HG02763 (cell line): ENCODE measurements at regions not wholly inside any gene's neighbourhood (a gene's known extent, or its start where the extent isn't known, plus 50 kb on each side); places are given as distances from the start of the nearest gene placed in this dataset.

Experiments
- ATAC-seq: cut with Tn5 transposase; IDR thresholded peaks from one replicate; pipeline ENCODE4 v1.9.1; 2021; ENCODE audit warnings: mild to moderate bottlenecking, moderate library complexity; ENCODE audit not compliant: unreplicated experiment

DNA sequence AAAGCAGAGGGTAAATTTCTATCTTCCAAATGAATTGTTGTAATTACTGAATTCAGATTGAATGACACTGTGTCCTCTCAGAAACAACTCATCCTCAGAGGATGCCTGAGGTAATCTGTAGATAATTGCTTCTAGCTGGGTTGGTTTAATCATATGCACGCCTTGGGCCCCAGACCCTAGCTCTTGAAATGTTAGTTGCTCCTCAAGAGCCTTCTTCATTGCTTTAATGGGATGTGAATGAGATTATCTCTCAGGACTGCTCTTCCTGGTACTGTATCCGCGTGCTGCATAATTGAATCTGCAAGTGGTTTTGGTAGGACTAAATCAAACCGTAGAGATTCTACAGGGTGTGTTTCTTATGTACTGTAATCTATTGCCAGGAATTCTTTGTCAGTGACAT is 569.3 kb upstream of the NEGR1 start:
- ATAC-seq: no peak

DNA sequence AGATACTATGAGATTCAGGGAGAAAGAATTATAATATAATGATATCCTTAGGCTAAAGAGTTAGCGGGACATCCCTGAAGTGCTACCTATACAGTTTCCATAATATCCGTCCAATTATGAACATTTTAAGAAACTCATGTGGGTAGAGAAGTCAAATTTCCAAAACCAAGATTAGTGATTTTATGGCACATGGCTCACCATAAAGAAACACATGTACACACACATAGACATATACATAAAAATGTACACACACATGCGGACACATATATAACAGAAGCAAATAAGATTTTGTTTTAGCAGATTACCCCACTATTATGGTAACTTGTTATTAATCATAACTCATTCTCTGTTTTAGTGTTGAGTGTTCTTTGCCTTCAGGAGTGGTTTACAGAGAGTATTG is 566.7 kb upstream of the NEGR1 start:
- no peak for ATAC-seq

DNA sequence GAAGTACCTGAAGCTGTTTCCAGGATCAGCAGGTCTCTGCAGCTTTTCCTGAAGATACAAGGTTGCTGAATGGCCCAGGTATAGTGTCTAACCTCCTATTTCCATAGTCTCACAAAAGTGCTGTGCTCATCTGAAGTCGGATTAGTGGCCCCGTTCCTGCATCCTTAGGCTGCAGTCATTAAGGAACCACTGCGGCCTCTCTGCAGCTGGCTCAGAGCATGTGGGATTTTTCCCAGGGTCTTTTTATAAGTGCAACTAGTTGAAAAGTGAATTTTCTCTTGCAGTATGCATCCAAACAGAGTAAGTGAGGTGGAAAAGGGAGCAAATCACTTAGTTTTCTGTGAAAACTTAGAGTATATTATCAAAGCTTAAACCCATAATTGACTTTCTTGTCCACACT is 565.3 kb upstream of the NEGR1 start:
- no peak for ATAC-seq

DNA sequence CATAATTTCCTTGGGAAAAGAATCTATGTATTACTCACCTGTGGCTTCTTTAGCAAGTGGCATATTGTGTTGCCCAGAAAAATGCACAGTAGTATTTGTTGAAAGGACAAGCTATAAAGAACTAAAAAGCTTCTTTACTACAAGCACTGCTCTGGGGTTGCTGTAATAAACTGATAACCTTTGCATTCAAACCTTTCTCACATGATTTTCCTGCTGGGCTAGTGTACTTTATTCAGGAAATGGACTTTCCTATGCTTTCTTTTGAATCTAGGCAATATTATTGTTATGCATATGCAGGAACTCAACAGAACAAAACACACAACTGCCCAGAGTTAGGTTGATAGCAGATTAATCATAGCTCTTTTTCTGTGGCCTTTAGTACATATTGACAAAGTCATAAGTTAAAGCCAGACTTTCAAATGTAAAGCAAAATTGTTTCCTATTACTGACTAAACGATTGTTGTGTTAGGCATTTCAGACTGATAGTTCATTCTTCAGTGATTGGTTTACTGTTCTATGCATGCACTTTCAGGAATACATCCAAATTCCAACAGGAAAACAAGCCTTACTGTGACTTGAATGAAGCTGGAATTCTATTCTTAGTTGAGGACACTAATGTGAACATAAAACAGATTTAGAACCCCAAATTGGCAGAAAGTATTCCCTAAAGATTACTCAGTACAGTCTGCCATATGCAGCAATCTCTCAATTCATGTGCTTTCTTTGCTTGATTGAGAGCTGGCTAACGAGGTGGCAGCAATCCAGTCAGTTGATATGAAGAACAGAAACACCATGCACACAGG is 564.3 kb upstream of the NEGR1 start:
- ATAC-seq: no peak

DNA sequence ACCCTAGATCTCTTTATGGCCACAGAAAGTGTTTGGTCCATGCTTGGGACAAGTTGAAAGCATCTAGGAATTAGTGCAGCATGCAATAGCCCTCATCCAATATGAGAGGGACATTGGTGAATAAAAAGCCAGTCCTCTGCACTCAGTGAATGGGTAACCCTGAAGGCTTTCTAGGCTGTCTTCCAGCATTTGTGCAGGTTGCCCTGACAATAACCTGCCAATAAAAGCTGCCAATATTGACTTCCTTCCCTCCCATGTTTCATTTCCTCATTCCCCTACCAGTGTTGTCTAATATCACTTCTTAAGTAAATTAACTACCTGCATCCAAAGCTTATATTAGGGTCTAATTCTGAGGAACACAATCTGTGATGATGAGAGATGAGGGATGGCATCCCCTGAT is 563.6 kb upstream of the NEGR1 start:
- ATAC-seq: no peak

DNA sequence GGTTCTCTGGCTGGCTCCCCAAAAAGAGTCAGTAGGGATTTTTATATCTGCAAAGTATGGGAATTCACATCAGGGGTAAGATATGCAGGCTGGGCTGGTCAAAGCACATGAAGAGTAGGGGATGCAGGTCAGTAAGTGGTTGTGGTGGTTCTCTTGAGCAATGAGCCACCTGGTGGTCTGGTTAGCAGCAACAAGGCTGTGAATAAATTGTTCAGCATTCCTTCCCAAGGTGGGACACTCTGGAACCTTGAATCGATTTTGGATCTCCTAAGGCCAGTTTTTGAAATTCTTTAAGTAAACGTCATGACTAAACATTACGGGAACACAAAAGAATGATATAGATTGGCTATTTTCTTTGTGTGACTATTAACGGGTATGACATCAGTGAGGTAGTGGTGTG is 563.0 kb upstream of the NEGR1 start:
- no peak for ATAC-seq

DNA sequence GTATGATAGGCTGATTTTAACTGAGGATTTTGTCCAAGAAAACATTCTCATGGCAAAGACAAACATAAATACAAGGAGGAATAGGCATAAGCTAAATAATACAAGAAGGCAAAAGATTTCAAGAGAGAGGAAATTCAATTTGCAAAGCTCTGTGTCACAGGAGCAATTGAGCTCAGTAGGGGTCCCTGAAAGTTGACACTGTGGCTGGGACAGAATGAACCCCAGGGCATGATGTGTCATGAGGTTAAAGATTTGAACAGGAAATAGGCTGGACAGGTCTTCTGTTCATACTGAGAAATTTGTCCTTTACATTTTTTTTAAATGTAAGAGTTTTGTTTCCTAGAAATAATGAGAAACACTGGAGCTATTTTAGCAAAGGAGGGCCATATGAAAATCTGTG is 555.4 kb upstream of the NEGR1 start:
- ATAC-seq: no peak

DNA sequence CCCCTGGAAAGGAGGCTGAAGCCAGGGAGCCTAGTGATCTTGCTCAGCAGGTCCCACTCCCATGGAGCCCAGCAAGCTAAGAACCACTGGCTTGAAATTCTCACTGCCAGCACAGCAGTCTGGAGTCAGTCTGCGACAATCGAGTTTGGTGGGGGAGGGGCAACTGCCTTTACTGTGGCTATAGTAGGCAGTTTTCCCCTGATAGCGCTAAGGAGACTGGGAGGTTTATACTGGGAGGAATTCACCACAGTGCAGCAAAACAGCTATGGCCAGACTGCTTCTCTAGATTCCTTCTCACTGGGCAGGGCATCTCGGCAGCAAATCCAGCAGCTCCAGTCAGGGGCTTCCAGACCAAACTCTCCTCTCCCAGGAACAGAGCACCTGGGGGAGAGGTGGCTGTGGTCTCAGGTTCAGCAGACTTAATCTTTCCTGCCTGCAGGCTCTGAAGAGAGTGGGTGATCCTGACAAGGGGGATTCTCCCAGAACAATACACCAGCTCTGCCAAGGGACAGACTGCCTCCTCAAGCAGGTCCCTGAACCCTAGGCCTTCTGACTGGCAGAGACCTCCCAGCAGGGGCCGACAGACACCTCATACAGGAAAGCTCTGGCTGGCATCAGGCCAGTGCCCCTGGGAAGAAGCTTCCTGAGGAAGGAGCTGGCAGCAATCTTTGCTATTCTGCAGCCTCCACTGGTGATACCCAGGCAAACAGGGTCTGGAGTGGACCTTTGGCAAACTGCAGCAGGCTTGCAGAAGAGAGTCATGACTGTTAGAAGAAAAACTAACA is 548.5 kb upstream of the NEGR1 start:
- no peak for ATAC-seq

DNA sequence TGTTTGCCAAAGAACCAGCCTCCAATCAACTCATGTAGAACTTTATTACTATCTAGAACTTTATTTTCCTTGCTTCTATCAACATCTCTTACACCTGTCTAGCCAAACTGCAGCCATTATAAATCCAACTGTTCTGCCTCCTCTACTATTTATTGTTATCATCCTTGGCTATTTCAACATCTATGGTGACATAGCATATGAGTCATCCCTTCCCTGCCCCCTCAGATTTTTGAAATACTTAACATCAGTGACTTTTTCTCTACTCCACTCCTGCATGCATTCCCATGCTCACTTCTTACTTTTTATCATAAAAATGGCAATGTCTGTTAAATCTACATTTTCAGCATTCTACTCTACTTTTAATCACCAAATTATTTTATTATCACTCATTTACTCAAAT is 544.9 kb upstream of the NEGR1 start:
- no peak for ATAC-seq

DNA sequence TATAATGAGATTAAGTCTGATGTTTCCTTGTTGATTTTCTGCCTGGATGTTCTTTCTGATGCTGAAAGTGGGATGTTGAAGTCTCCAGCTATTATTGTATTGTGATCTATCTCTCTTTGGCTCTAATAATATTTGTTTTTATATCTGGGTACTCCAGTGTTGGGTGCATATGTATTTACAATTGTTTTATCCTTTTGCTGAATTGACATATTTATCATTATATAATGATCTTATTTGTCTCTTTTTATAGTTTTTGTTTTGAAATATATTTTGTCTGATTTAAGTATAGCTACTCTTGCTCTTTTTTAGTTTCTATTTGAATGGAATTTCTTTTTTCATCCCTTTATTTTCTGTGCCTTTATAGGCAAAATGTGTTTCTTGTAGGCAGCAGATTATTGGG is 522.2 kb upstream of the NEGR1 start:
- no peak for ATAC-seq

DNA sequence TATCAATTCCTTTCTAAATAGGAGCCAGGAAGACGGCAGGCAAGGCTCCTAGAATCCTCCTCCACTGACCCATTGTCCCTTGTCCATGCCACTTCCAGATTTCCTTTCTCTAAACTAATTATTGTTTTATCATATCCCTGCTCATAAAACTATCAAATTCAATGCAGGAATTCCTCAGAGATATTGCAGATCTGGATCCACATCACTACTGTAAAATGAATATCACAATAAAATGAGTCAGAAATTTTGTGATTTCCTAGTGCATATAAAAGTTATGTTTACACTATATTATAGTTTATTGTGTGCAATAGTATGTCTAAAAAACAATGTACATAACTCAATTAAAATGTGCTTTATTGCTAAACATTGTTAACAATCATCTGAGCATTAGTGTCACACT is 498.7 kb upstream of the NEGR1 start:
- ATAC-seq: no peak

DNA sequence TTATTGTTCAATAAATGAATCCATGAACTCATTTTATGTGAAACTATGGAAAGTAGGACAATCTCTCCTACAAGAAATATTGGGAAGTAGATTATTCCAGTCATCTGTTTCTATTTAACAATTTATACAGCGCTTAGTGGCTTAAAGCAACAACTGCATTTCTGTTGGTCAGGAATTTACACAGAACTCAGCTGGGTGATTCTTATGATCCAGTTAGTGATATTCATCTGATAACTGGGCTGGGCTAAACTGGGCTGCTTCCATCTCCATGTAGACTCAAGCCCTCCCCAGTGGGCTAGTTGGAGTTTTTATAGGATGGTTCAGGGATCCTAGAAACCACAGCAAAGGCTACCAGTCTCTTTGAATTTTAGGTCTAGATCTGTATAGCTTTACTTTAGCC is 497.9 kb upstream of the NEGR1 start:
- no peak for ATAC-seq

DNA sequence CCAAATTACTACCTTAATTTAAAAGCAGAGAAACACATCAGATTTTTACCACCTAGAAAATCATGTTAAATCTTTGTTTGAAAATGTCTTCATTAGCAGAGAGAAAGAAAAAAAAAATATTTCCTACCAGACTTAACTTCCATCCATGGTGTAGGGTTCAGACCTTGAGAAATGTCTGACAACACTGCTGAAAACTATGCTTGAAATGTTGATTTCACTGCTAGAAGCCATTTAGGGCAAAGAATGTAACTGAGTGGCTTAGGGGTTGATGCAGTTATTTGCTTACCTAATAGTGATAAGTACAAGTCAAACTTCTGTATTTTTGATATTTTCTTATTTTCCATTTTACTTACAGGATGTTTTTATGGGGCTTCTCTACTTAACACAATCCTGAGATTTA is 495.6 kb upstream of the NEGR1 start:
- no peak for ATAC-seq

DNA sequence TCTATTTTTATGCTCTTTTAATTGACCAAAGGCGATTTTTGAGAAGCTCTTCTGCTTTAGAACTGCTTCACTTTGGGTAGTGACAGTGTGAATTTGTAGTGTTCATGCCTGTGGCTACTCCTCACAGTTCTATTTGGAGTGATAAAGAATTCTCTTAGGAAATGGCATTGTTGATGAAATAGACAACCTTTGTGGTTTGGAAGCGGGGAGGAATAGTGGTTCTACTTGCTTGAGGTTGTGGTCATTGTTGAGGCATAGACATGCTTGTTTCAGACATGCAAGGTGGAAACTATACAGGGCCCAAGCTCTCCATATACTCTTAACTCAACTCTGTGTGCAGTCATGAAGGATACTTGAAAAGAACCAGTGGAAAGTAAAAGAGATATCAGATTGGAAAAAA is 481.1 kb upstream of the NEGR1 start:
- no peak for ATAC-seq

DNA sequence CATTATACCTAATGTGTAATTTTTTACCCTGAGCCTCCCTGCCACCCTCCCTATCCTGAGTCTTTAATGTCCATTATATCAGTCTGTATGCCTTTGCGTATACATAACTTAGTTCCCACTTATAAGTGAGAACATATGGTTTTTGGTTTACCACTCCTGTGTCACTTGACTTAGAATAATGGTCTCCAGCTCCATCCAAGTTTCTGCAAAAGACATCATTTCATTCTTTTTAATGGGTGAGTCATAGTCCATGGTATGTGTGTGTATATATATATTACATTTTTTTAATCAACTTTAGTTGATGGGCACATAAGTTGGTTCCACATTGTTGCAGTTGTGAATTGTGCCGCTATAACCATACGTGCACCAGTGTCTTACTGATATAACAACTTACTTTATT is 477.1 kb upstream of the NEGR1 start:
- ATAC-seq: no peak

DNA sequence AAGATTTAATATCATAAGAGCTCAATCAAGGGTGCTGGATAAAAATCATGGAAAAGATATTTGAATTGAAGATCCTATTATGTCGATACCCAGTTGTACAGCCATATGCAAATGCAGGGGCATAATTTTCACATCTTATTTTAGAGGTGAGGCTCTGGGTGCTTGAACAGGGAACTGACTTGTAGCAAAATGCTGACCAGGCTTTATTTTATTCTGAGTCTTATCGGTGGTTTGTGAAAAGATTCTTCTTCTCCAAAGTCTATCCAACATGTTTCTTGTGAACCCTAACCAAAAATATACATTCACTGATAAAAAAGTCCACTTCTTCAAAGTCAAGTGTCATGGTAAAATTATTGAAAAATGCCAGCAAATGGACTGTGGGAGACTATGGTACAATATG is 475.5 kb upstream of the NEGR1 start:
- no peak for ATAC-seq

DNA sequence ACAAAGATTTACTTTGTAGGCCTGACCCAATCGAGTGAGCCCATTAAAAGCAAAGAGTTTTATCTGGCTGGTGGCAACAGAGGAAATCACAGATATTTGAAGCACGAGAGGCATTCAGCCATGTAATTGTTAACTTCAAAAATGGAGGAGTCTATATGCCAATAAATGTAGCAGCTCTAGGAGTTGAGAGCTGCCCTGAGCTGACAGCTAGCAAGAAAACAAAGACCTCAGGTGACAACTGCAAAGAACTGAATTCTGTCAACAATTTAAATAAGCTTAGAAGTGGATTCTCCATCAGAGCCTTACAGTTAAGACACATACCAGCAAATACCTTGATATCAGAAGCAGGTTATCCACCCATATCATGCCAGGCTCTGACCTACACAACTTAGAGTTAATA is 463.1 kb upstream of the NEGR1 start:
- ATAC-seq: no peak

DNA sequence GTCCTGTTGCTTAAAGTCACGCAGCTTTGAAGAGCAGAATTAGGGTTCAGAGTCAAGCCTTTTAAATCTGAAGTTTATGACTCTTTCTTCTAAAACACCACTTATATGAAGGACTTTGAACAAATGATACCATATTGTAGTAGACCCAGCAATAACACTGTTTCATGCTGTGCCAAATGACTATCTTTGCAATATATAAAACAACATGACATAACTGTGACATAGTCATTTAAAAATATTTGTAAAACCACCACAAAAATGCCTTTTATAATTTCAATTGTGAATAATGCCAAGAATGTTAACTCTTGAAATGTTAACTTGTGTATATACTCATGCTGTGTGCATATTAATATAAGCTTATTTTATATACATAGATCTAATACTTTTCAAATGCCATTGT is 452.1 kb upstream of the NEGR1 start:
- ATAC-seq: no peak

DNA sequence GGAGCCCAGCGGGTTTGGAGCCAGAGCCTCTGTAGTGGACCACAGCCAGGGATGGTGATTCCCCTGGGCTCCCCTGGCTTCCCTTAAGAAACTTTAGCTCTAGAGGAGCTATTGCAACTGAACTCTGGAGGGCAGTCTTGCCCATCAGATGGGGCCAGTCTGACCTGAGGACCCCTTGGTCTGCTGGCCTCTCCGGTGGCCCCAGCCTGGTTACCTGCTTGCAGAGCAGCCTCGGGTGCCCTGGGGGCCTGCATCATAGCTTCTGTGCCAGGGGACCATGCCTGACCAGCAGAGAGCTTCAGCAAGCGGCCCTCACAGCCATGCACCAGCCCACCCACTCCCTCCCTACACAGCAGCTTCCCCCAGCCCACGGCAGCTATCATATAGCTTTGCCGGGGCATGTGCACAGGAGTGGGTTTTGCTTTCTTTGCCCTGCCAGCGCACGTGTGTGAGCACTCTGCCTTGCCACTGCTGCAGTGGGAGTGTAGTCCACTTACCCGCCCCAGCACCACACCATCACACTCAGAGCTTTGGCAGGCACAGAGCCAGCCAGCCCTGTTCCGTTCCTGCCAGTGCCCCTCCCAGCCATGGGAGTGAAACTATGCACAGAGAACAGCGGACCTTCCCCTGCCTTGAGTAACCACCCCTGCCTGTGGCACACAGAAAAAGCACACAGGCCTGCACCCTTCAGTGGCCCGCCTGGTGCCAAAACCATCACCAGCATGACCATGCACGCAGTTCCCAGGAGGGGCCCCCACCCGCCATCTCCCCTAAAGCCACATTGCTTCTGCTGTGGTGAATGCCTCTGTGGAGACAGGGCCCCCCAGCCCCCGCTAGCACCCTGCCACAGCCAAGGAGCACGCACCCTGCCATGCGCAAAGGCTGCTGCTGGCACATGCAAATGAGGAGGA is 442.9 kb upstream of the NEGR1 start:
- no peak for ATAC-seq

DNA sequence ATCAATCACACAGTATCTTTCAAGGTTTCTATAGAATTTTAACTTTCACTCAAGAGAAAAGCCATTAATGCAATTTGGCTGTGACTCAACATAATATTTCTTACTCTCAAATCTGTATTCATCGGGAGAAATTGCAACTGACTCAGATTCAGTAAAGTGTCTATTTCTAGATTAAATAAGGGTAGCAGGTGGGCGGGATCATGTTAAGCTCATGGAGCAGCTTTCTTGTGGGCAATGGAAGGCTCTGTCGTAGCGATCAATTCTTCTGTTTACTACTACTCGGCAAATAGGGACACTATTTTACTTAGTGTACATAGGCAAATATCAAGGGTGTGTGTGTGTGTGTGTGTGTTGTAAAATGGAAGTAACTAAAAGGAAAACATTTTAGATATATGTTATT is 423.6 kb upstream of the NEGR1 start:
- no peak for ATAC-seq

DNA sequence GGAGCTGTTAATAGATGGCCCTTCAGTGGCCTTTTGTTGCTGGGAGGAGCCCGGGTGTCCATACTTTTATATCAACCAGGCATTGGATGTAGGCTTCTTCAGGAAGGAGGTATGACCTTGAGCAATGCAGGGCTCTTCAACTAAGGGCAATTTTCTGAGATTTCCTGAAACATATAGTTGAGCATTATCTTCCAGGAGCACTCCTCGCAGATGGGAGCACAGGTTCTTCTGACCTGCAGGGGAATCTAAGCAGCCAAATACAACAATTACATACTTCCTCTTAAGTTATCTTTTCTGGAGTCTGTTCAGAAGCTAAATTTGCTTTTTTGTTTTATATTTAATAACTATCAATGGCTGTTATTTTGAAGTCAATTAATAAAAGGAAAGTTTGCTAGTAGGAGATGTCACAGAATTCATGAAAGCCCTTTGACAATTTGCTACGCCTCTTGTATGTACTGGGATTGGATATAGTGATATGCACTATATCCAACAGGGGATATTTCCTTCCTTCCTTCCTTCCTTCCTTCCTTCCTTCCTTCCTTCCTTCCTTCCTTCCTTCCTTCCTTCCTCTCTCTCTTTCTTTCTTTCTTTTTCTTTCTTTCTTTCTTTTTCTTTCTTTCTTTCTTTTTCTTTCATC is 422.6 kb upstream of the NEGR1 start:
- no peak for ATAC-seq
